HG03439 (cell line): ENCODE measurements at regions not wholly inside any gene's neighbourhood (a gene's known extent, or its start where the extent isn't known, plus 50 kb on each side); places are given as distances from the start of the nearest gene placed in this dataset.

Source experiments
- ATAC-seq: cut with Tn5 transposase; IDR thresholded peaks from one replicate; pipeline ENCODE4 v1.9.1; 2021; ENCODE audit warnings: mild to moderate bottlenecking, moderate library complexity; ENCODE audit not compliant: unreplicated experiment

GRCh38 chr9:121598965-121599871, 52.2 kb upstream of the DAB2IP start:
- ATAC-seq = no peak

GRCh38 chr9:121599872-121600585, 51.4 kb upstream of the DAB2IP start:
- no peak for ATAC-seq

- no peak for ATAC-seq
Measured at GRCh38 chr9:121601194-121601593, 50.2 kb upstream of the DAB2IP start.
